ENCODE measurements at regions not wholly inside any gene's neighbourhood (a gene's known extent, or its start where the extent isn't known, plus 50 kb on each side); places are given as distances from the start of the nearest gene placed in this dataset.

DNA sequence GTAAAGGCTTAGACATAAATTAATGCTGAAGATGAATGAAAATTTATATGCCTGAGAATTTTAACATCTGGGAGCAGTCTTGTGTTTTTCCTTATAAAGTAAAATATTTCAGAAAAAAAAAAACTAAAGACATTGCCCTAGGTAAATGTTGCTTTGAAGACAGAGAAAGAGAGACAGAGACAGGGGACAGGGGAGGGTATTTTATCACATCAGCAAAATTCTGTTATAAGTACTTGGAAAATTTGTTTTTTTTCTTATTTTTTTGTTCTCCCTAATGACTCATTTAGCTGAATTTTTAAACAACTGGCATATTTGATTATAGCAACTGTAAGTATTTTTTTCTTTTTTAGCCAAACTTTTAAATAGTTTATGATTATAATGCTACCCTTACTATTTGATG is 1540.6 kb upstream of the GBE1 start:
- H3K4me3 ChIP-seq (replicated peaks; ENCODE audit: low read depth, low read length) = no peak overlapping the region
- no peak for DNase-seq (ENCODE audit: low read depth)
- TF ChIP-seq, protein P1, sequence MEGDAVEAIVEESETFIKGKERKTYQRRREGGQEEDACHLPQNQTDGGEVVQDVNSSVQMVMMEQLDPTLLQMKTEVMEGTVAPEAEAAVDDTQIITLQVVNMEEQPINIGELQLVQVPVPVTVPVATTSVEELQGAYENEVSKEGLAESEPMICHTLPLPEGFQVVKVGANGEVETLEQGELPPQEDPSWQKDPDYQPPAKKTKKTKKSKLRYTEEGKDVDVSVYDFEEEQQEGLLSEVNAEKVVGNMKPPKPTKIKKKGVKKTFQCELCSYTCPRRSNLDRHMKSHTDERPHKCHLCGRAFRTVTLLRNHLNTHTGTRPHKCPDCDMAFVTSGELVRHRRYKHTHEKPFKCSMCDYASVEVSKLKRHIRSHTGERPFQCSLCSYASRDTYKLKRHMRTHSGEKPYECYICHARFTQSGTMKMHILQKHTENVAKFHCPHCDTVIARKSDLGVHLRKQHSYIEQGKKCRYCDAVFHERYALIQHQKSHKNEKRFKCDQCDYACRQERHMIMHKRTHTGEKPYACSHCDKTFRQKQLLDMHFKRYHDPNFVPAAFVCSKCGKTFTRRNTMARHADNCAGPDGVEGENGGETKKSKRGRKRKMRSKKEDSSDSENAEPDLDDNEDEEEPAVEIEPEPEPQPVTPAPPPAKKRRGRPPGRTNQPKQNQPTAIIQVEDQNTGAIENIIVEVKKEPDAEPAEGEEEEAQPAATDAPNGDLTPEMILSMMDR (IDR thresholded peaks at IDR 0.05; ENCODE audit: low read length, missing control alignments) = no peak

DNA sequence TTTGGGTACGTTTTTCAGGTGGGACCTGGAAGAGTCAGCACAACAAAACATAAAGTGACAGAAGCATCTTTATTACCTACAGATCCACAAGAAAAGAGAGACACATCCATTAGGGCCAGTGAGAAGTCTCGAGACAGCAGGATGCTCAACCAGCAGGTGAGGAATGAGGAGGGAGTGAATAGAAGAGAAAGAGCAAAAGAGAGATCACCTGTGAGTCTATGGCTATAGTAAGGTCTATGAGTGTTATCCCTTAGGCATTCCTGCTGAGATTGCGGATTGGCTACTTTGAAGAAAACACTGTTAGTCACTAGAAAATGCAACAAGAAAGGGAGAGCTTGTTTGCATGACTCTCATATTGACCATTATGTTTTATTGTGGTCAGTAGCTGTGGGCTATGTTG is 1556.2 kb upstream of the GBE1 start:
- no peak overlapping the region for H3K4me3 ChIP-seq (replicated peaks; ENCODE audit: low read depth, low read length)
- DNase-seq (ENCODE audit: low read depth) = no peak
- TF ChIP-seq, protein P1 (IDR thresholded peaks at IDR 0.05; ENCODE audit: low read length, missing control alignments) = no peak

DNA sequence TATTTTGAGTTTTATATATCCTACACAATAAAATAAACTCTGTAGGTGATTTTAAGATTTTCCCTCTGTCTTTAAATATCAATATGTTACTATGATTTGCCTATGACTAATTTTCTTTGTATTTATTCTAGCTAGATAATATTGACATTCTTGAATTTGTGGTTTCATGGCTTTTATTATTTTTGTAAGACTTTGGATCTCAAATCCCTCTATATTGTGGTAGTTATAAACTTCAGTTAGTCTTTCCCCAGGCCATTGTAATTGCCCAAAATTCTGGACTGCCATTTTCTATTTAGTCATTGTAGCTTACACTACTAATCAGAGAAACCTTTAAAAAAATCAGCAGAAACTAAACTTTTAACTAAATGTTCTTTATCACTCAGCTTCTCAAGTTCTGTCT is 1559.3 kb upstream of the GBE1 start:
- TF ChIP-seq, protein P1 (IDR thresholded peaks at IDR 0.05; ENCODE audit: low read length, missing control alignments) = no peak
- no peak for DNase-seq (ENCODE audit: low read depth)
- H3K4me3 ChIP-seq (replicated peaks; ENCODE audit: low read depth, low read length) = no peak overlapping the region

DNA sequence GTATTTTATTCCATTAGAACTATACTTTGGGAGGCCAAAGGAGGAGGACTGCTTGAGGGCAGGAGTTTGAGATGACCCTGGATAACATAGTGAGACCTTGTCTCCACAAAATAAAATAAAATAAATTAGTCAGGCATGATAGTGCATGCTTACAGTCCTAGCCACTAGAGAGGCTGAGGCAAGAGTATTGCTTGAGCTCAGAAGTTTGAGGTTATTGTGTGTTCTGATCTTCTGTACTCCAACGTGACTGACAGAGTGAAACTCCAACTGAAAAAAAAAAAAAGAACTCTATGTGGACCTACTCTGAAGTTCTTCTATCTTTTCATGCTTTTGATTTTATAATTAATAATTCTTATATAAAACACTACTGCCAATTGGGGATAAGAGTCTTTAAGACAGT is 1560.0 kb upstream of the GBE1 start:
- H3K4me3 ChIP-seq (replicated peaks; ENCODE audit: low read depth, low read length) = no peak overlapping the region
- TF ChIP-seq, protein P1 (IDR thresholded peaks at IDR 0.05; ENCODE audit: low read length, missing control alignments) = no peak
- DNase-seq (ENCODE audit: low read depth) = no peak

DNA sequence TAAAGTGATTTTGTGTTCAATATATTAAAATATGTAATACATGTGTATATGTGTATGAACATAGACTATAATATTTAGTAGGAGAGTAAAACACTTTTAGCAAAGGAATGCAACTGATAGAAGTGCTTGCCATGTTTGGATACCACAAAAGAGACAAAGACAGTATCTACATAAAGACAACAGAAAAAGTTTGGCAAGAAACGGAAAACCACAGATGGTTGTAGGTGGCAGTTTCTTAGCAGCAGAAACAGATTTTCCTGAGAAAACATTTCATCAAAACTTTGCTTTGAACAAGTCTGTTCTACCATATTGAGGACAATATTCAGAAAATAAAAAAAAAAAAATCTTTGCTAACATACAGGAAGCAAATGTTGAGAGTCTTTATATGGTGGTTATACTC is 1560.4 kb upstream of the GBE1 start:
- TF ChIP-seq, protein P1 (IDR thresholded peaks at IDR 0.05; ENCODE audit: low read length, missing control alignments) = no peak
- DNase-seq (ENCODE audit: low read depth) = no peak
- no peak overlapping the region for H3K4me3 ChIP-seq (replicated peaks; ENCODE audit: low read depth, low read length)

DNA sequence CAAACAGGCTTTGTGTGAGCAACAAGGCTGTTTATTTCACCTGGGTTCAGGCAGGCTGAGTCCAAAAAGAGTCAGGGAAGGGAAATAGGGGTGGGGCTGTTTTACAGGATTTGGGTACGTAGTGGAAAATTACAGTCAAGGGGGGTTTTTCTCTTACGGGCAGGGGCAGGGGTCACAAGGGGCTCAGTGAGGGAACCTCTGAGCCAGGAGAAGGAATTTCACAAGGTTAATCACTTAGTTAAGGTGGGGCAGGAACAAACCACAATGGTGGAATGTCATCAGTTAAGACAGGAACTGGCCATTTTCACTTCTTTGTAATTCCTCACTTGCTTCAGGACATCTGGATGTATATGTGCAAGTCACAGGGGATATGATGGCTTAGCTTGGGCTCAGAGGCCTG is 1592.8 kb upstream of the GBE1 start:
- DNase-seq (ENCODE audit: low read depth) = no peak
- no peak overlapping the region for H3K4me3 ChIP-seq (replicated peaks; ENCODE audit: low read depth, low read length)
- TF ChIP-seq, protein P1 (IDR thresholded peaks at IDR 0.05; ENCODE audit: low read length, missing control alignments) = no peak

DNA sequence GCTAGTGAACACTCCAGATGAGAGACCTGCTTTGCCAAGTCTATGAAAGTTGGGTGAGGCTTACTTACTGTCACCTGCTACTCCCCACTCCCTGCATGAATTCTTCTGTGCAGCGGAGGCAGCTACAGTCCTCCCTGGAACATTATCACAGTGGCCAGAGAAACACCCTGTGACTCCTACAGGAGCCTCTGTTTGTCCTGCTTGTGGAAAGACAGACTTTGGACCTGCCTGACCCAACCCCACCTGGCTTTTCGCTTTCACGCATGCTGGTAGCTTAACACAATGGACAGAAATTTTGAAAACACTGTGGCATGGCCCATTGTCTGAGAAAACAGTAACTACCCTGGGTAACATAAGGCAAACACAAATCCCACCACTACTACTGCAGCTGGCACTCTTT is 1565.5 kb upstream of the CADM2 start:
- TF ChIP-seq, protein P1 (IDR thresholded peaks at IDR 0.05; ENCODE audit: low read length, missing control alignments) = no peak
- DNase-seq (ENCODE audit: low read depth) = no peak
- H3K4me3 ChIP-seq (replicated peaks; ENCODE audit: low read depth, low read length) = no peak overlapping the region

Data from fibroblast of pulmonary artery (primary cell).